ENCODE measurements at regions not wholly inside any gene's neighbourhood (a gene's known extent, or its start where the extent isn't known, plus 50 kb on each side); places are given as distances from the start of the nearest gene placed in this dataset.

DNA sequence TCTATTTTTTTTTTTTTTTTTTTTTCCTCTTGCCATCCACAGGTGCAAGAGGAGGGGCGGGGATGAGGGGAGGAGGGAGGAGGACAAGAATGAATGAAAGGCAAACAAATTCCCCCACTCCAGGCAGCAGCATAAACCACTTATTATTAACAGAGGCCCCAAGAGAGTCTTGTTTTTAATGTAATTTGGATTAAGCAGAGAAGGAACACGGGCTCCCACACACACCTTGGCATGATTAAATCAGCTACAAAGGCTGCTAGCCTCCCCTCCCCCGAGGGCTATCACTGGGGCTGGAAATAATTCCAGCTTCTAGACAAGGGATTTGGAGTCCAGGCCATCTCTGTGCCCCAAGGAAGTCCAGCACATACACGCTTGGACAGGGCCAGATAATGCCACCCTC, 93.4 kb upstream of the DRD2 start (continued):
- TF ChIP-seq, protein P1, sequence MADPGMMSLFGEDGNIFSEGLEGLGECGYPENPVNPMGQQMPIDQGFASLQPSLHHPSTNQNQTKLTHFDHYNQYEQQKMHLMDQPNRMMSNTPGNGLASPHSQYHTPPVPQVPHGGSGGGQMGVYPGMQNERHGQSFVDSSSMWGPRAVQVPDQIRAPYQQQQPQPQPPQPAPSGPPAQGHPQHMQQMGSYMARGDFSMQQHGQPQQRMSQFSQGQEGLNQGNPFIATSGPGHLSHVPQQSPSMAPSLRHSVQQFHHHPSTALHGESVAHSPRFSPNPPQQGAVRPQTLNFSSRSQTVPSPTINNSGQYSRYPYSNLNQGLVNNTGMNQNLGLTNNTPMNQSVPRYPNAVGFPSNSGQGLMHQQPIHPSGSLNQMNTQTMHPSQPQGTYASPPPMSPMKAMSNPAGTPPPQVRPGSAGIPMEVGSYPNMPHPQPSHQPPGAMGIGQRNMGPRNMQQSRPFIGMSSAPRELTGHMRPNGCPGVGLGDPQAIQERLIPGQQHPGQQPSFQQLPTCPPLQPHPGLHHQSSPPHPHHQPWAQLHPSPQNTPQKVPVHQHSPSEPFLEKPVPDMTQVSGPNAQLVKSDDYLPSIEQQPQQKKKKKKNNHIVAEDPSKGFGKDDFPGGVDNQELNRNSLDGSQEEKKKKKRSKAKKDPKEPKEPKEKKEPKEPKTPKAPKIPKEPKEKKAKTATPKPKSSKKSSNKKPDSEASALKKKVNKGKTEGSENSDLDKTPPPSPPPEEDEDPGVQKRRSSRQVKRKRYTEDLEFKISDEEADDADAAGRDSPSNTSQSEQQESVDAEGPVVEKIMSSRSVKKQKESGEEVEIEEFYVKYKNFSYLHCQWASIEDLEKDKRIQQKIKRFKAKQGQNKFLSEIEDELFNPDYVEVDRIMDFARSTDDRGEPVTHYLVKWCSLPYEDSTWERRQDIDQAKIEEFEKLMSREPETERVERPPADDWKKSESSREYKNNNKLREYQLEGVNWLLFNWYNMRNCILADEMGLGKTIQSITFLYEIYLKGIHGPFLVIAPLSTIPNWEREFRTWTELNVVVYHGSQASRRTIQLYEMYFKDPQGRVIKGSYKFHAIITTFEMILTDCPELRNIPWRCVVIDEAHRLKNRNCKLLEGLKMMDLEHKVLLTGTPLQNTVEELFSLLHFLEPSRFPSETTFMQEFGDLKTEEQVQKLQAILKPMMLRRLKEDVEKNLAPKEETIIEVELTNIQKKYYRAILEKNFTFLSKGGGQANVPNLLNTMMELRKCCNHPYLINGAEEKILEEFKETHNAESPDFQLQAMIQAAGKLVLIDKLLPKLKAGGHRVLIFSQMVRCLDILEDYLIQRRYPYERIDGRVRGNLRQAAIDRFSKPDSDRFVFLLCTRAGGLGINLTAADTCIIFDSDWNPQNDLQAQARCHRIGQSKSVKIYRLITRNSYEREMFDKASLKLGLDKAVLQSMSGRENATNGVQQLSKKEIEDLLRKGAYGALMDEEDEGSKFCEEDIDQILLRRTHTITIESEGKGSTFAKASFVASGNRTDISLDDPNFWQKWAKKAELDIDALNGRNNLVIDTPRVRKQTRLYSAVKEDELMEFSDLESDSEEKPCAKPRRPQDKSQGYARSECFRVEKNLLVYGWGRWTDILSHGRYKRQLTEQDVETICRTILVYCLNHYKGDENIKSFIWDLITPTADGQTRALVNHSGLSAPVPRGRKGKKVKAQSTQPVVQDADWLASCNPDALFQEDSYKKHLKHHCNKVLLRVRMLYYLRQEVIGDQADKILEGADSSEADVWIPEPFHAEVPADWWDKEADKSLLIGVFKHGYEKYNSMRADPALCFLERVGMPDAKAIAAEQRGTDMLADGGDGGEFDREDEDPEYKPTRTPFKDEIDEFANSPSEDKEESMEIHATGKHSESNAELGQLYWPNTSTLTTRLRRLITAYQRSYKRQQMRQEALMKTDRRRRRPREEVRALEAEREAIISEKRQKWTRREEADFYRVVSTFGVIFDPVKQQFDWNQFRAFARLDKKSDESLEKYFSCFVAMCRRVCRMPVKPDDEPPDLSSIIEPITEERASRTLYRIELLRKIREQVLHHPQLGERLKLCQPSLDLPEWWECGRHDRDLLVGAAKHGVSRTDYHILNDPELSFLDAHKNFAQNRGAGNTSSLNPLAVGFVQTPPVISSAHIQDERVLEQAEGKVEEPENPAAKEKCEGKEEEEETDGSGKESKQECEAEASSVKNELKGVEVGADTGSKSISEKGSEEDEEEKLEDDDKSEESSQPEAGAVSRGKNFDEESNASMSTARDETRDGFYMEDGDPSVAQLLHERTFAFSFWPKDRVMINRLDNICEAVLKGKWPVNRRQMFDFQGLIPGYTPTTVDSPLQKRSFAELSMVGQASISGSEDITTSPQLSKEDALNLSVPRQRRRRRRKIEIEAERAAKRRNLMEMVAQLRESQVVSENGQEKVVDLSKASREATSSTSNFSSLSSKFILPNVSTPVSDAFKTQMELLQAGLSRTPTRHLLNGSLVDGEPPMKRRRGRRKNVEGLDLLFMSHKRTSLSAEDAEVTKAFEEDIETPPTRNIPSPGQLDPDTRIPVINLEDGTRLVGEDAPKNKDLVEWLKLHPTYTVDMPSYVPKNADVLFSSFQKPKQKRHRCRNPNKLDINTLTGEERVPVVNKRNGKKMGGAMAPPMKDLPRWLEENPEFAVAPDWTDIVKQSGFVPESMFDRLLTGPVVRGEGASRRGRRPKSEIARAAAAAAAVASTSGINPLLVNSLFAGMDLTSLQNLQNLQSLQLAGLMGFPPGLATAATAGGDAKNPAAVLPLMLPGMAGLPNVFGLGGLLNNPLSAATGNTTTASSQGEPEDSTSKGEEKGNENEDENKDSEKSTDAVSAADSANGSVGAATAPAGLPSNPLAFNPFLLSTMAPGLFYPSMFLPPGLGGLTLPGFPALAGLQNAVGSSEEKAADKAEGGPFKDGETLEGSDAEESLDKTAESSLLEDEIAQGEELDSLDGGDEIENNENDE (IDR thresholded peaks at IDR 0.05; ENCODE audit: insufficient replicate concordance, low read length) = no peak
- TF ChIP-seq SIX5 (IDR thresholded peaks at IDR 0.05; ENCODE audit: low read depth, low read length) = no peak
- TF ChIP-seq SP4 (IDR thresholded peaks at IDR 0.05; ENCODE audit: low read length) = no peak
- no peak for TF ChIP-seq CREB1 (IDR thresholded peaks at IDR 0.05)
- TF ChIP-seq RFX5 (IDR thresholded peaks at IDR 0.05; ENCODE audit: borderline replicate concordance, low read depth, low read length) = no peak
- no peak for TF ChIP-seq CHD1 (IDR thresholded peaks at IDR 0.05; ENCODE audit: low read depth, low read length)
- TF ChIP-seq YY1 (IDR thresholded peaks at IDR 0.05; ENCODE audit: low read depth, low read length) = no peak
- TF ChIP-seq HDAC2 (IDR thresholded peaks at IDR 0.05; ENCODE audit: borderline replicate concordance in 1 of 2, low read depth in 2 of 2, low read length in 2 of 2) = no peak

Data from H1 (cell line).